MM.1S (cell line): ENCODE measurements at regions not wholly inside any gene's neighbourhood (a gene's known extent, or its start where the extent isn't known, plus 50 kb on each side); places are given as distances from the start of the nearest gene placed in this dataset.

Experiments used
- DNase-seq: peaks from one replicate; pipeline ENCODE4 v3.0.0-alpha.2; 2015
- H2AFZ ChIP-seq: fragments of 300-600 bp; sonication (generic); 2 replicates; pipeline ENCODE4 v1.6.0; 2016; ENCODE audit warnings: antibody characterized with exemption, low read length
- H3F3A ChIP-seq: fragments of 300-600 bp; sonication (generic); 2 replicates; pipeline ENCODE4 v1.6.1; 2016; ENCODE audit warnings: mild to moderate bottlenecking, antibody characterized with exemption, low read length, moderate library complexity, mixed read lengths; ENCODE audit not compliant: insufficient read depth
- H3K27ac ChIP-seq: fragments of 300-600 bp; sonication (generic); 2 replicates; pipeline ENCODE4 v1.5.1; 2016; ENCODE audit warnings: mild to moderate bottlenecking, low read length
- H3K27me3 ChIP-seq: fragments of 300-600 bp; sonication (generic); replicated peaks from 2 replicates; pipeline ENCODE4 v1.6.0; 2016; ENCODE audit warnings: low read length; ENCODE audit not compliant: insufficient read depth
- H3K36me3 ChIP-seq: fragments of 300-600 bp; sonication (generic); replicated peaks from 2 replicates; pipeline ENCODE4 v1.6.1; 2016; ENCODE audit warnings: mild to moderate bottlenecking, low read length, mixed read lengths; ENCODE audit not compliant: insufficient read depth
- H3K4me1 ChIP-seq: fragments of 300-600 bp; sonication (generic); 2 replicates; pipeline ENCODE4 v1.6.1; 2016; ENCODE audit warnings: low read length, mixed read lengths
- H3K4me2 ChIP-seq: fragments of 300-600 bp; sonication (generic); 2 replicates; pipeline ENCODE4 v1.6.0; 2016; ENCODE audit warnings: low read depth, low read length
- H3K4me3 ChIP-seq: fragments of 300-600 bp; sonication (generic); 2 replicates; pipeline ENCODE4 v1.5.1; 2016; ENCODE audit warnings: low read length, mixed read lengths
- H3K79me2 ChIP-seq: fragments of 300-600 bp; sonication (generic); 2 replicates; pipeline ENCODE4 v1.6.1; 2016; ENCODE audit warnings: mixed run types, low read length, mixed read lengths
- H3K9ac ChIP-seq: fragments of 300-600 bp; sonication (generic); 2 replicates; pipeline ENCODE4 v1.6.1; 2016; ENCODE audit warnings: low read length, mixed read lengths
- H3K9me2 ChIP-seq: fragments of 300-600 bp; sonication (generic); replicated peaks from 2 replicates; pipeline ENCODE4 v1.6.1; 2016; ENCODE audit warnings: mild to moderate bottlenecking, low read length, mixed read lengths; ENCODE audit not compliant: insufficient read depth
- H3K9me3 ChIP-seq: fragments of 300-600 bp; sonication (generic); replicated peaks from 2 replicates; pipeline ENCODE4 v1.6.1; 2016; ENCODE audit warnings: mild to moderate bottlenecking, low read length, mixed read lengths; ENCODE audit not compliant: insufficient read depth
- H4K20me1 ChIP-seq: fragments of 300-600 bp; sonication (generic); 2 replicates; pipeline ENCODE4 v1.6.1; 2016; ENCODE audit warnings: mild to moderate bottlenecking, low read length, moderate library complexity, mixed read lengths; ENCODE audit not compliant: insufficient read depth
- EZH2 ChIP-seq: fragments of 300-600 bp; sonication (generic); optimal IDR thresholded peaks from 2 replicates; pipeline ENCODE3; 2017; ENCODE audit warnings: low read depth, mild to moderate bottlenecking, antibody characterized with exemption, low read length, mixed read lengths
- EZH2phosphoT487 ChIP-seq: fragments of 300-600 bp; sonication (generic); IDR thresholded peaks from 2 replicates; pipeline ENCODE4 v1.6.1; 2018; ENCODE audit warnings: antibody characterized with exemption, low read length
- TF ChIP-seq, protein P1 (sequence below): fragments of 300-600 bp; sonication (generic); IDR thresholded peaks from 2 replicates; pipeline ENCODE4 v1.5.1; 2016; ENCODE audit warnings: antibody characterized with exemption, low read length, mixed read lengths

DNA sequence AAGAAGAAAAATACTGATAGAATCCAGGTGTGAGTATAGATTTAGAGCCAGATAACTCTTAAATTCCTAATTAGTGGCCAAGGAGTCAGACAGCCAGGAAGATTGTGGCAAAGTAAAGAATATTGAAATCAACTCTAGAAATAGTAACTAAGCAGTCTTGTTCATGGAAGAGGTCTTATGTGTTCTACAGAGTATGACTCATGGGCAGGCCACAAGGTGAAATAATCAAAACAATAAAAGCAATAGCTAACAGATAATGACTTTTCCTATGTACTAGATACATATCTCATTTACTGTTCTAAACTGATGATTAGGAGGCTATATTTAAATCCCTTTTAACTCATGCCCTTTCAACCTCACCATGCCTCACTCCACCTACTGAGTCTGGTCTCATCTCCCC is 227.4 kb upstream of the COL3A1 start:
- Histone ChIP-seq H3K27me3 (no peaks in the 10 kb centered on the region), H3K27ac (no peak overlapping the region), H3K9me3 (no peaks in the 10 kb centered on the region), H2AFZ (no peak overlapping the region), H3K36me3 (no peaks in the 10 kb centered on the region), H3K4me2 (no peak overlapping the region), H4K20me1 (no peaks in the 10 kb centered on the region), H3K4me1 (no peaks in the 10 kb centered on the region), H3K9me2 (no peaks in the 10 kb centered on the region), H3K9ac (no peak overlapping the region), H3K4me3 (no peak overlapping the region), H3F3A (no peaks in the 10 kb centered on the region), H3K79me2 (no peaks in the 10 kb centered on the region)
- TF ChIP-seq, protein P1, sequence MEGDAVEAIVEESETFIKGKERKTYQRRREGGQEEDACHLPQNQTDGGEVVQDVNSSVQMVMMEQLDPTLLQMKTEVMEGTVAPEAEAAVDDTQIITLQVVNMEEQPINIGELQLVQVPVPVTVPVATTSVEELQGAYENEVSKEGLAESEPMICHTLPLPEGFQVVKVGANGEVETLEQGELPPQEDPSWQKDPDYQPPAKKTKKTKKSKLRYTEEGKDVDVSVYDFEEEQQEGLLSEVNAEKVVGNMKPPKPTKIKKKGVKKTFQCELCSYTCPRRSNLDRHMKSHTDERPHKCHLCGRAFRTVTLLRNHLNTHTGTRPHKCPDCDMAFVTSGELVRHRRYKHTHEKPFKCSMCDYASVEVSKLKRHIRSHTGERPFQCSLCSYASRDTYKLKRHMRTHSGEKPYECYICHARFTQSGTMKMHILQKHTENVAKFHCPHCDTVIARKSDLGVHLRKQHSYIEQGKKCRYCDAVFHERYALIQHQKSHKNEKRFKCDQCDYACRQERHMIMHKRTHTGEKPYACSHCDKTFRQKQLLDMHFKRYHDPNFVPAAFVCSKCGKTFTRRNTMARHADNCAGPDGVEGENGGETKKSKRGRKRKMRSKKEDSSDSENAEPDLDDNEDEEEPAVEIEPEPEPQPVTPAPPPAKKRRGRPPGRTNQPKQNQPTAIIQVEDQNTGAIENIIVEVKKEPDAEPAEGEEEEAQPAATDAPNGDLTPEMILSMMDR: no peak
- TF ChIP-seq EZH2phosphoT487 (no peak), EZH2 (no peak)
- no peak for DNase-seq

DNA sequence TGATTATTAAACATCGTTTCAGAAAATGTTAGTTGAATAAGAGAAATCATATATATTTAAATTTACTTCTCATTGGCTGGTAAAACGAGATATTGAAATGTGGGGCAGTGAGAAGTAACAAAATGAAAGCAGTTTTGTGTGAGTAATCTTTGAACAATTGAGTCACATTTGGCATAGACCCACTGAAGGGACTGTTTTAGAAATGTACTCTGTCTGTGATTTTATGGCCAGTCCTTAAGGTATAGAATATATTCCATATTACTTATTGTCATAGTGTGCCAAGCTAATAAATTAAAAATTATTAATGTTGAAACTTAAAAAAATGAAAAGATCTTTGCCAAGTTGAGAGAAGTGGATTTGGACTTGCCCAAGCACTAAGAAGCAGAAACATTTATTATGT is 222.4 kb upstream of the COL3A1 start:
- H3K9me3 ChIP-seq: no peaks in the 10 kb centered on the region
- no peaks in the 10 kb centered on the region for H3K27me3 ChIP-seq
- H3K9ac ChIP-seq: no peak overlapping the region
- H3K36me3 ChIP-seq: no peaks in the 10 kb centered on the region
- TF ChIP-seq EZH2phosphoT487 (no peak), EZH2 (no peak)
- TF ChIP-seq, protein P1: no peak
- H4K20me1 ChIP-seq: no peaks in the 10 kb centered on the region
- no peaks in the 10 kb centered on the region for H3F3A ChIP-seq
- no peaks in the 10 kb centered on the region for H3K79me2 ChIP-seq
- no peak overlapping the region for H3K4me3 ChIP-seq
- H3K4me1 ChIP-seq: no peaks in the 10 kb centered on the region
- no peaks in the 10 kb centered on the region for H3K9me2 ChIP-seq
- no peak overlapping the region for H3K27ac ChIP-seq
- no peak overlapping the region for H2AFZ ChIP-seq
- no peak for DNase-seq
- H3K4me2 ChIP-seq: no peak overlapping the region

DNA sequence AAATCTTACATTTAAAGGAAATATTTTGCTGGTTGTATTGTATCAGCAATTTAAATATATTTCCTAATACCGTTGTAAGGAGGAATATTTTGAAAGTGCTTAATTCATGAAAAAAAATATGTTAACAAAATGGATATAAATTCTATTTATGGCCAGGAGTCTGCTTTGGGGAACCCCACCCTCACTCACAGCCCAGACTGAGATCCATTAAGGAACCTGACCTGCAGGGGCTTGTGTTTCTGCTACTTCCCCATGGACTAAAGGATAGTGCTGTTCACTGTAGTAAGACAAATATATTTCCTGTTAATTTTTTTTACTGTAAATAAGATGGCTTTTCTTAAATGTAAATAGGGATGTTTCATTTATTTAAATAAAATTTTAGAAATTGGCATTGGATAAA is 221.9 kb upstream of the COL3A1 start:
- DNase-seq: no peak
- Histone ChIP-seq H3K9me2 (no peaks in the 10 kb centered on the region), H3K4me3 (no peak overlapping the region), H3K4me1 (no peaks in the 10 kb centered on the region), H3F3A (no peaks in the 10 kb centered on the region), H3K9ac (no peak overlapping the region), H3K27me3 (no peaks in the 10 kb centered on the region), H3K79me2 (no peaks in the 10 kb centered on the region), H3K4me2 (no peak overlapping the region), H3K9me3 (no peaks in the 10 kb centered on the region), H3K36me3 (no peaks in the 10 kb centered on the region), H4K20me1 (no peaks in the 10 kb centered on the region), H3K27ac (no peak overlapping the region), H2AFZ (no peak overlapping the region)
- TF ChIP-seq, protein P1: no peak
- TF ChIP-seq EZH2phosphoT487 (no peak), EZH2 (no peak)

DNA sequence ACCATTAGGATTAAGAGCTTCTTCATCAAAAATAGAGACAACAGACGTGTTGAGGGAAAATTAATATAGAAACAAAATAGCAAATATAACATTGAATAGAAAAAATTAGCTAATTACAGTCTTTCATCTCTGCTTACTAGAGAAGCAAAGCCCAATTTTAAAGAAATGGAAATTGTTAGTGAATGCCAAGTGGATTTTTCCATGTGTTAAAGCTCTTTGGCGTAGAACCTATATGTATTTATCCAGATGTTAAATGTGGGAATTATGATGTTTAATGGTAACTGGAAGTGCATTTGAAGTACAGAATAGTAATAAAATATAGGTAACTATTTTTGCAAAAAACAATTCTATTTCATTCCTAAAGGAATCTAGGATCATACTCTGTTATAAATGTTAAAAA is 212.0 kb upstream of the COL3A1 start:
- H3F3A ChIP-seq: no peaks in the 10 kb centered on the region
- H4K20me1 ChIP-seq: no peaks in the 10 kb centered on the region
- DNase-seq: no peak
- no peak overlapping the region for H2AFZ ChIP-seq
- H3K9me3 ChIP-seq: no peaks in the 10 kb centered on the region
- H3K9me2 ChIP-seq: no peaks in the 10 kb centered on the region
- H3K27ac ChIP-seq: no peak overlapping the region
- H3K79me2 ChIP-seq: no peaks in the 10 kb centered on the region
- H3K4me3 ChIP-seq: no peak overlapping the region
- no peak overlapping the region for H3K4me2 ChIP-seq
- H3K4me1 ChIP-seq: no peaks in the 10 kb centered on the region
- no peaks in the 10 kb centered on the region for H3K27me3 ChIP-seq
- TF ChIP-seq EZH2: no peak
- no peak for TF ChIP-seq EZH2phosphoT487
- TF ChIP-seq, protein P1: no peak
- no peak overlapping the region for H3K9ac ChIP-seq
- H3K36me3 ChIP-seq: no peaks in the 10 kb centered on the region
